Liver (tissue), 8 donors: ENCODE measurements at regions not wholly inside any gene's neighbourhood (a gene's known extent, or its start where the extent isn't known, plus 50 kb on each side); places are given as distances from the start of the nearest gene placed in this dataset.
"Not testable (repeated sequence)": the region's sequence is repeated elsewhere in the genome, so short reads cannot be mapped to it uniquely, and the experiment has no call there.

Experiments
- DNase-seq: peaks from one replicate; pipeline ENCODE4 v3.0.0-alpha.2; 2017; ENCODE audit warnings: low spot score
- H3K27ac ChIP-seq, 2 donors: one replicate each; pipeline ENCODE4 v1.7.0; 2013; ENCODE audit warnings: inconsistent platforms in 2 of 2, low read length in 2 of 2, control low read depth in 1 of 2, low read depth in 1 of 2, mild to moderate bottlenecking in 1 of 2
- H3K27me3 ChIP-seq, 4 donors: one replicate each; pipeline versions ENCODE4 v1.6.1 to v1.7.0; 2013; ENCODE audit warnings: low read length in 3 of 4, inconsistent platforms in 1 of 4, mild to moderate bottlenecking in 1 of 4, moderate library complexity in 1 of 4; ENCODE audit not compliant: control insufficient read depth in 4 of 4, insufficient read depth in 4 of 4
- H3K36me3 ChIP-seq, 4 donors: one replicate each; pipeline versions ENCODE4 v1.6.1 to v1.7.0; 2013; ENCODE audit warnings: low read length in 3 of 4, mild to moderate bottlenecking in 3 of 4, low read depth in 1 of 4, moderate library complexity in 1 of 4; ENCODE audit not compliant: control insufficient read depth in 4 of 4, insufficient read depth in 3 of 4
- H3K4me1 ChIP-seq, 4 donors: one replicate each; pipeline versions ENCODE4 v1.6.1 to v1.7.0; 2013; ENCODE audit warnings: low read length in 3 of 4, mild to moderate bottlenecking in 3 of 4, moderate library complexity in 1 of 4; ENCODE audit not compliant: control insufficient read depth in 4 of 4, insufficient read depth in 4 of 4
- H3K4me3 ChIP-seq, 3 donors: one replicate each; pipeline versions ENCODE4 v1.6.1 to v1.7.0; 2013; ENCODE audit warnings: low read length in 3 of 3, control low read depth in 1 of 3, low read depth in 1 of 3, mild to moderate bottlenecking in 1 of 3
- H3K9ac ChIP-seq, 2 donors: one replicate each; pipeline ENCODE4 v1.7.0; 2013; ENCODE audit warnings: low read length in 2 of 2, mild to moderate bottlenecking in 2 of 2, moderate library complexity in 2 of 2, control low read depth in 1 of 2, low read depth in 1 of 2
- H3K9me3 ChIP-seq, 4 donors: one replicate each; pipeline versions ENCODE4 v1.6.1 to v1.7.0; 2013; ENCODE audit warnings: low read length in 3 of 4; ENCODE audit not compliant: control insufficient read depth in 4 of 4
- ATF3 ChIP-seq: IDR thresholded peaks from 2 replicates; pipeline ENCODE4 v1.6.1; 2016; ENCODE audit warnings: antibody characterized with exemption
- CTCF ChIP-seq: fragments of 150-350 bp; IDR thresholded peaks from 2 replicates; pipeline ENCODE4 v1.5.1; 2017; ENCODE audit warnings: improper control_type of control experiment, low read depth, low read length; ENCODE audit not compliant: missing input control
- EGR1 ChIP-seq, 2 donors: IDR thresholded peaks; 2 replicates each; pipeline ENCODE4 v1.6.1; 2016 to 2018; ENCODE audit warnings: antibody characterized with exemption in 2 of 2, low read depth in 2 of 2
- FOXA2 ChIP-seq: IDR thresholded peaks from 2 replicates; pipeline ENCODE4 v1.6.1; 2016; ENCODE audit warnings: antibody characterized with exemption
- GABPA ChIP-seq, 2 donors: IDR thresholded peaks in 1 of 2; conservative IDR thresholded peaks in 1 of 2; 2 replicates each; pipeline ENCODE4 v1.6.1; 2016; ENCODE audit warnings: antibody characterized with exemption in 2 of 2, mild to moderate bottlenecking in 1 of 2, moderate library complexity in 1 of 2
- HNF4A ChIP-seq, 2 donors: conservative IDR thresholded peaks; 2 replicates each; pipeline ENCODE4 v1.6.1; 2016; ENCODE audit warnings: antibody characterized with exemption in 2 of 2, mild to moderate bottlenecking in 2 of 2
- JUND ChIP-seq, 2 donors: IDR thresholded peaks; 2 replicates each; pipeline ENCODE4 v1.6.1; 2016; ENCODE audit warnings: antibody characterized with exemption in 2 of 2
- REST ChIP-seq: IDR thresholded peaks from 2 replicates; pipeline ENCODE4 v1.6.1; 2016; ENCODE audit warnings: antibody characterized with exemption, mild to moderate bottlenecking
- RXRA ChIP-seq, 2 donors: IDR thresholded peaks; 2 replicates each; pipeline ENCODE4 v1.6.1; 2017 to 2018; ENCODE audit warnings: antibody characterized with exemption in 2 of 2, mild to moderate bottlenecking in 1 of 2
- TAF1 ChIP-seq: conservative IDR thresholded peaks from 2 replicates; pipeline ENCODE4 v1.6.1; 2016; ENCODE audit warnings: antibody characterized with exemption, mild to moderate bottlenecking
- YY1 ChIP-seq: IDR thresholded peaks from 2 replicates; pipeline ENCODE4 v1.6.1; 2016; ENCODE audit warnings: antibody characterized with exemption, mild to moderate bottlenecking
- ZBTB33 ChIP-seq: IDR thresholded peaks from 2 replicates; pipeline ENCODE4 v1.6.1; 2016; ENCODE audit warnings: antibody characterized with exemption
- WGBS: extraction: QIAGEN DNeasy Blood & Tissue Kit; methylation state at CpG from one replicate; pipeline ENCODE4 v1.1.7; 2013; 5-methylcytosine and 5-hydroxymethylcytosine counted together
- donor health status: healthy.
- donor health status: healthy.
- donor health status: healthy.
- donor health status: healthy.
- donor health status: healthy.

GRCh38 chr4:3636020-3636419 is 103.8 kb upstream of the LRPAP1 start:
- 32% methylated on average over 2 of the region's 2 CpGs for WGBS
- not testable (repeated sequence) for H3K9me3 ChIP-seq, H3K27ac ChIP-seq, H3K4me1 ChIP-seq, H3K36me3 ChIP-seq, DNase-seq, H3K4me3 ChIP-seq, H3K9ac ChIP-seq, H3K27me3 ChIP-seq
- peak; percentile 37 for TF ChIP-seq ATF3

- H3K27ac ChIP-seq: no peak overlapping the region
Observed at GRCh38 chr4:3634894-3635820, 102.9 kb upstream of the LRPAP1 start.

More at GRCh38 chr4:3634894-3635820, 102.9 kb upstream of the LRPAP1 start:
- H3K27me3 ChIP-seq: no peaks in the 10 kb centered on the region
- TF ChIP-seq ATF3 (no peak), TAF1 (no peak), ZBTB33 (no peak), RXRA (IDR thresholded peaks at IDR 0.05) (no peak), GABPA (IDR thresholded peaks at IDR 0.05 in 1 of 2, conservative IDR thresholded peaks at IDR 0.05 in 1 of 2) (no peak), FOXA2 (no peak), HNF4A (conservative IDR thresholded peaks at IDR 0.05) (no peak), JUND (IDR thresholded peaks at IDR 0.05) (no peak), CTCF (no peak), EGR1 (IDR thresholded peaks at IDR 0.05; ENCODE audit: low read depth in 2 of 2) (no peak), REST (no peak), YY1 (no peak)
- no peak overlapping the region for H3K9ac ChIP-seq
- H3K4me3 ChIP-seq: no peak overlapping the region
- H3K4me1 ChIP-seq: no peaks in the 10 kb centered on the region
- no peak for DNase-seq
- 82% methylated on average over 28 of the region's 28 CpGs for WGBS
- H3K36me3 ChIP-seq: no peaks in the 10 kb centered on the region
- H3K9me3 ChIP-seq: no peaks in the 10 kb centered on the region
